ENCODE measurements at regions not wholly inside any gene's neighbourhood (a gene's known extent, or its start where the extent isn't known, plus 50 kb on each side); places are given as distances from the start of the nearest gene placed in this dataset.
"Not testable (repeated sequence)": the region's sequence is repeated elsewhere in the genome, so short reads cannot be mapped to it uniquely, and the experiment has no call there.

GRCh38 chr13:37510441-37510840, 88.1 kb downstream of the POSTN start:
- H3K36me3 ChIP-seq = no peaks in the 10 kb centered on the region
- no peak for DNase-seq (ENCODE audit: low spot score in 2 of 2)
- TF ChIP-seq, protein P1, sequence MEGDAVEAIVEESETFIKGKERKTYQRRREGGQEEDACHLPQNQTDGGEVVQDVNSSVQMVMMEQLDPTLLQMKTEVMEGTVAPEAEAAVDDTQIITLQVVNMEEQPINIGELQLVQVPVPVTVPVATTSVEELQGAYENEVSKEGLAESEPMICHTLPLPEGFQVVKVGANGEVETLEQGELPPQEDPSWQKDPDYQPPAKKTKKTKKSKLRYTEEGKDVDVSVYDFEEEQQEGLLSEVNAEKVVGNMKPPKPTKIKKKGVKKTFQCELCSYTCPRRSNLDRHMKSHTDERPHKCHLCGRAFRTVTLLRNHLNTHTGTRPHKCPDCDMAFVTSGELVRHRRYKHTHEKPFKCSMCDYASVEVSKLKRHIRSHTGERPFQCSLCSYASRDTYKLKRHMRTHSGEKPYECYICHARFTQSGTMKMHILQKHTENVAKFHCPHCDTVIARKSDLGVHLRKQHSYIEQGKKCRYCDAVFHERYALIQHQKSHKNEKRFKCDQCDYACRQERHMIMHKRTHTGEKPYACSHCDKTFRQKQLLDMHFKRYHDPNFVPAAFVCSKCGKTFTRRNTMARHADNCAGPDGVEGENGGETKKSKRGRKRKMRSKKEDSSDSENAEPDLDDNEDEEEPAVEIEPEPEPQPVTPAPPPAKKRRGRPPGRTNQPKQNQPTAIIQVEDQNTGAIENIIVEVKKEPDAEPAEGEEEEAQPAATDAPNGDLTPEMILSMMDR (IDR thresholded peaks at IDR 0.05) = no peak
- no peaks in the 10 kb centered on the region for H3K9me3 ChIP-seq
- no peaks in the 10 kb centered on the region for H3K27me3 ChIP-seq
- no peak overlapping the region for H3K4me3 ChIP-seq
- intact Hi-C loops (cut with DNase I) = no loop called here
- H3K4me1 ChIP-seq = no peaks in the 10 kb centered on the region
- no peak overlapping the region for H3K27ac ChIP-seq

DNA sequence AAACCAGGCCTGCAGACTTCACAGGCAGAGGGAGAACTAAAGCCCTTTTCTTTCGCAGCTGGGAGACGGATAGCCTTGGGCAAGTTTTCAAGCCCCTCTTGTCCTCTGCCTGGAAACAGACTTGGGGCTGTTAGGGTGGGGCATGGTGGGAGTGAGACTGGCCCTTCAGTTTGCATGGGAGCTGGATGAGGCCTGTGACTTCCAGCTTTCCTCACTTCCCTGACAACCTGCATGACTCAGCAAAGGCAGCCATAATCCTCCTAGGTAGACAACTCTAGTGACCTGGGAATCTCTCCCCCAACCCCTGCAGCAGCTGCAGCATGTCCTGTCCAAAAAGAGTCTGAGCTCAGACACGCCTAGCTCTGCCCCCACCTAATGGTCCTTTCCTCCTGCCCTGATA, 93.0 kb downstream of the POSTN start:
- intact Hi-C loops (cut with DNase I) = no loop called here
- H3K27me3 ChIP-seq = no peaks in the 10 kb centered on the region
- H3K9me3 ChIP-seq = no peaks in the 10 kb centered on the region
- H3K36me3 ChIP-seq = no peaks in the 10 kb centered on the region
- no peaks in the 10 kb centered on the region for H3K4me1 ChIP-seq
- H3K4me3 ChIP-seq = no peak overlapping the region
- TF ChIP-seq, protein P1 (IDR thresholded peaks at IDR 0.05) = no peak
- no peak overlapping the region for H3K27ac ChIP-seq
- DNase-seq (ENCODE audit: low spot score in 2 of 2) = no peak

GRCh38 chr13:37504251-37504650, 94.3 kb downstream of the POSTN start:
- no peaks in the 10 kb centered on the region for H3K4me1 ChIP-seq
- no peaks in the 10 kb centered on the region for H3K9me3 ChIP-seq
- no peak overlapping the region for H3K4me3 ChIP-seq
- H3K27ac ChIP-seq = no peak overlapping the region
- H3K27me3 ChIP-seq = no peaks in the 10 kb centered on the region
- intact Hi-C loops (cut with DNase I) = no loop called here
- H3K36me3 ChIP-seq = no peaks in the 10 kb centered on the region
- DNase-seq (ENCODE audit: low spot score in 2 of 2) = no peak
- TF ChIP-seq, protein P1 (IDR thresholded peaks at IDR 0.05) = no peak

DNA sequence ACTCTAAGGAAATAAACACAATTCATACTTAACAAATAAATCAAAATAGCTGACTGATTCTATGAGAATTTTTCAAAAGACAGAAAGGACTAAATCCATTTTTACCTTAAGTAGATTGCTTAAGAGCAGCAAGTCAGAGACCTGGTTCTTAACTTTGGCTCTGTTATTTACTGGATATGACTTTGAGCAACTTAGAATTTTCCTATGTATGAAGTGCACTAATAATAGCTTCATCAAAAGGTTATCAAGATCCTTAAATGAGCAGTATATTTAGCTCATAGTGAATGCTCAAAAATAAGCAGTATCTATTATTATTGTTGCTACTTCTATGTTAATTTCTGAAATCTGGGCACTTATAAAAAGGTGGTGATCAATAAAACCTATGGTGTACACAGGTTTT, 95.3 kb downstream of the POSTN start:
- Histone ChIP-seq H3K4me3 (no peak overlapping the region), H3K27ac (no peak overlapping the region), H3K36me3 (no peaks in the 10 kb centered on the region), H3K9me3 (no peaks in the 10 kb centered on the region), H3K27me3 (no peaks in the 10 kb centered on the region), H3K4me1 (no peaks in the 10 kb centered on the region)
- TF ChIP-seq, protein P1 (IDR thresholded peaks at IDR 0.05) = no peak
- intact Hi-C loops (cut with DNase I) = no loop called here
- no peak for DNase-seq (ENCODE audit: low spot score in 2 of 2)

DNA sequence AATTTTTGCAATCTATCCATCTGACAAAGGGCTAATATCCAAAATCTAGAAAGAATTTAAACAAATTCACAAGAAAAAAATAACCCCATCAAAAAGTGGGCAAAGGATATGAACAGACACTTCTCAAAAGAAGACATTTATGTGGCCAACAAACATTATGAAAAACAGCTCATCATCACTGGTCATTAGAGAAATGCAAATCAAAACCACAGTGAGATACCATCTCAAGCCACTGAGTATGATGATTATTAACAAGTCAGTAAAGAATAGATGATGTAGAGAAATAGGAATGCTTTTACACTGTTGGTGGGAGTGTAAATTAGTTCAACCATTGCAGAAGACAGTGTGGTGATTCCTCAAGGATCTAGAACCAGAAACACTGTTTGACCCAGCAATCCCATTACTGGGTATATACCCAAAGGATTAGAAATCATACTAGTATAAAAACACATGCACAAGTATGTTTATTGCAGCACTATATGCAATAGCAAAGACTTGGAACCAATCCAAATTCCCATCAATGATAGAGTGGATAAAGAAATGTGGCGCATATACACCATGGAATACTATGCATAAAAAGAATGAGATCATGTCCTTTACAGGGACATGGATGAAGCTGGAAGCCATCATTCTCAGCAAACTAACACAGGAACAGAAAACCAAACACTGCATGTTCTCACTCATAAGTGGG, 96.1 kb downstream of the POSTN start:
- H3K9me3 ChIP-seq; H3K27ac ChIP-seq; H3K36me3 ChIP-seq; intact Hi-C loops (cut with DNase I); H3K4me1 ChIP-seq; H3K27me3 ChIP-seq; DNase-seq (ENCODE audit: low spot score in 2 of 2); H3K4me3 ChIP-seq: not testable (repeated sequence)

DNA sequence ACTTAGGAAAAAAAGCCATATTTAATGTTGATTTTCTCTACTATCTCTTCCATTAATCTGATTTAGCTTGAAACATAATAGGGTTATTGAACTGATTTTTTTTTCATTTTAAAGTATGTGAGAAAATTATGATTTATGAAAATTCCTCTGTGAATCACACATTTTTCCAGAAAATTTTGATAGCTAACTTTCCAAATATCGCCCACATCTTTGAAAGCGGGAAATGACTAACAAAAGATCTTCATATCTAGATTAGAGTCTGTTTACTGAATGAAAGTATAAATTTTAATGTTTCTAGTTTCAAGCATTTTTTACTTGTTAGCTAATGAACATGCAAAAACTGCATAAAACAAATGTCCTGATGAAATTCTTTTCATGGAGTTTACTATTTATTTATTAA, 97.4 kb downstream of the POSTN start:
- TF ChIP-seq, protein P1 (IDR thresholded peaks at IDR 0.05) = no peak
- no peak for DNase-seq (ENCODE audit: low spot score in 2 of 2)

More for the DNA sequence above, 97.4 kb downstream of the POSTN start:
- Histone ChIP-seq H3K4me3 (no peak overlapping the region), H3K36me3 (no peaks in the 10 kb centered on the region), H3K27ac (no peak overlapping the region), H3K4me1 (no peaks in the 10 kb centered on the region), H3K9me3 (no peaks in the 10 kb centered on the region), H3K27me3 (no peaks in the 10 kb centered on the region)
- intact Hi-C loops (cut with DNase I) = no loop called here

All from ascending aorta (tissue), 2 donors.